GM12878 (cell line): ENCODE measurements at regions not wholly inside any gene's neighbourhood (a gene's known extent, or its start where the extent isn't known, plus 50 kb on each side); places are given as distances from the start of the nearest gene placed in this dataset.

Experiments
- ATAC-seq: fragments of 200-7000 bp; cut with Tn5 transposase; 3 replicates; pipeline ENCODE4 v1.9.1; 2020; ENCODE audit warnings: mild to moderate bottlenecking, moderate library complexity
- BruUV-seq: library from RNA; stranded (reverse); fragments of 400-500 nt; replicated peaks from 2 replicates; lab custom pipeline; 2021; lab: Mats Ljungman, UMichigan
- CTCF ChIA-PET: fragments of 300-600 bp; sonication (Branson Sonifier 250); formaldehyde crosslinking; extraction: SDS; loops from one replicate; lab custom pipeline; 2021; ENCODE audit warnings: inconsistent platforms; lab: Yijun Ruan, JAX
- POLR2A ChIA-PET: fragments of 350-600 bp; formaldehyde crosslinking; extraction: SDS; loops from one replicate; lab custom pipeline; 2021; ENCODE audit warnings: inconsistent platforms; lab: Charles Lee
- RAD21 ChIA-PET: fragments of 300-600 bp; sonication (Branson Sonifier 250); formaldehyde crosslinking; loops from one replicate; lab custom pipeline; 2023; ENCODE audit warnings: antibody characterized with exemption; ENCODE audit not compliant: unreplicated experiment; lab: Charles Lee
- SMC1A ChIA-PET: fragments of 300-600 bp; sonication (Branson Sonifier 250); formaldehyde crosslinking; loops from one replicate; lab custom pipeline; 2023; ENCODE audit not compliant: unreplicated experiment, uncharacterized antibody; lab: Charles Lee
- DNase-seq: peaks from one replicate; pipeline ENCODE4 v3.0.0-alpha.2; 2011; ENCODE audit warnings: low read depth, low spot score
- FAIRE-seq: peaks from 3 replicates; lab custom pipeline; 2011; peaks lifted over from hg19 to GRCh38; lab: Jason Lieb, UNC
- H2AFZ ChIP-seq: 2 replicates; pipeline ENCODE4 v1.6.0; 2011; ENCODE audit warnings: low read depth, low read length, control low read depth; ENCODE audit not compliant: control insufficient read depth
- H3K27ac ChIP-seq: 2 replicates; pipeline ENCODE4 v1.5.1; 2011; ENCODE audit warnings: control low read depth; ENCODE audit not compliant: control insufficient read depth, insufficient read depth
- H3K27me3 ChIP-seq, 2 experiments: replicated peaks in 1 of 2; 2 replicates each; pipeline versions ENCODE4 v1.6.0 to v1.6.1; 2011; ENCODE audit warnings: low read length in 1 of 2; ENCODE audit not compliant: control insufficient read depth in 2 of 2, insufficient read depth in 2 of 2
- H3K36me3 ChIP-seq, 2 experiments: 2 replicates each; pipeline ENCODE4 v1.5.1; 2011; ENCODE audit warnings: low read length in 1 of 2; ENCODE audit not compliant: control insufficient read depth in 2 of 2, insufficient read depth in 2 of 2
- H3K4me1 ChIP-seq: 2 replicates; pipeline ENCODE4 v1.6.1; 2011; ENCODE audit warnings: mild to moderate bottlenecking, low read length, moderate library complexity, mixed read lengths; ENCODE audit not compliant: control insufficient read depth, insufficient read depth
- H3K4me2 ChIP-seq: 2 replicates; pipeline ENCODE4 v1.6.0; 2011; ENCODE audit warnings: control low read depth; ENCODE audit not compliant: control insufficient read depth, insufficient read depth
- H3K4me3 ChIP-seq: fragments of 200-600 bp; sonication (generic); 2 replicates; pipeline ENCODE4 v1.5.1; 2016
- H3K79me2 ChIP-seq: 2 replicates; pipeline ENCODE4 v1.6.0; 2011; ENCODE audit warnings: low read length; ENCODE audit not compliant: control insufficient read depth, insufficient read depth
- H3K9ac ChIP-seq: 2 replicates; pipeline ENCODE4 v1.8.0; 2011; ENCODE audit warnings: low read length, control low read depth, mixed read lengths; ENCODE audit not compliant: control insufficient read depth, insufficient read depth
- H3K9me3 ChIP-seq: replicated peaks from 3 replicates; pipeline ENCODE4 v1.5.1; 2011; ENCODE audit warnings: mild to moderate bottlenecking, low read length; ENCODE audit not compliant: control insufficient read depth, insufficient read depth
- H4K20me1 ChIP-seq: 2 replicates; pipeline ENCODE4 v1.6.0; 2011; ENCODE audit not compliant: control insufficient read depth, insufficient read depth
- MEF2A ChIP-seq: IDR thresholded peaks from 2 replicates; pipeline ENCODE4 v1.6.1; 2011; ENCODE audit warnings: low read depth, mild to moderate bottlenecking, low read length, moderate library complexity; ENCODE audit not compliant: insufficient read depth
- PKNOX1 ChIP-seq: fragments of 450-650 bp; IDR thresholded peaks from 2 replicates; pipeline ENCODE4 v1.6.1; 2016; ENCODE audit warnings: mild to moderate bottlenecking
- RBBP5 ChIP-seq: fragments of 200-600 bp; sonication (generic); conservative IDR thresholded peaks from 2 replicates; pipeline ENCODE4 v1.6.1; 2016
- WRNIP1 ChIP-seq: IDR thresholded peaks from 2 replicates; pipeline ENCODE4 v1.6.1; 2011; ENCODE audit warnings: low read depth, low read length, improper control_type of control experiment, borderline replicate concordance
- whole genome bisulfite sequencing: methylation state at CpG from one replicate; pipeline ENCODE4 v1.1.6; 2016; ENCODE audit warnings: low lambda C conversion rate; ENCODE audit not compliant: insufficient replicate concordance, insufficient coverage; ENCODE audit errors: missing lambda C conversion rate; 5-methylcytosine and 5-hydroxymethylcytosine counted together
- in situ Hi-C: fragments of 300-500 bp; cut with MboI; formaldehyde crosslinking; loops from 9 replicates; pipeline ENCODE4 v1.14.3; 2018; ENCODE audit warnings: mixed read lengths
- intact Hi-C: fragments of 100-400 bp; cut with micrococcal nuclease; formaldehyde crosslinking; loops from one replicate; pipeline ENCODE4 v1.14.2; 2022; ENCODE audit not compliant: unreplicated experiment

- Histone ChIP-seq H2AFZ (no peak overlapping the region), H3K4me1 (no peaks in the 10 kb centered on the region), H3K4me2 (no peak overlapping the region), H3K4me3 (no peak overlapping the region), H3K9me3 (peaks cover 4% of the 10 kb centered on the region), H3K27ac (no peak overlapping the region), H4K20me1 (no peaks in the 10 kb centered on the region), H3K79me2 (no peaks in the 10 kb centered on the region), H3K36me3 (no peaks in the 10 kb centered on the region), H3K9ac (no peak overlapping the region), H3K27me3 (peaks cover 0 to 2% of the 10 kb centered on the region in 2 experiments; a peak in 2 of 4 replicates)
- 41% methylated on average over 5 of the region's 5 CpGs for WGBS
- BruUV-seq, result no TSS peak
- DNase-seq (no peak), FAIRE-seq (no peak), ATAC-seq (no peak)
- in situ Hi-C loops, result no loop called here
- ChIA-PET CTCF (interaction anchor here (1.8 kb wide), 1 partner anchor 204 kb away, joined by 6 read pairs; no protein-coding TSS in a partner anchor), RAD21 (no interaction called here), POLR2A (no interaction called here), SMC1A (no interaction called here)
- TF ChIP-seq MEF2A (no peak), PKNOX1 (0 out of 2 replicates have a peak, but pooled peaks have one; percentile 25), RBBP5 (no peak)
- intact Hi-C loops, result no loop called here
These were observed 149.9 kb downstream of the LMLN start for GRCh38 chr3:198109883-198110282.

DNA sequence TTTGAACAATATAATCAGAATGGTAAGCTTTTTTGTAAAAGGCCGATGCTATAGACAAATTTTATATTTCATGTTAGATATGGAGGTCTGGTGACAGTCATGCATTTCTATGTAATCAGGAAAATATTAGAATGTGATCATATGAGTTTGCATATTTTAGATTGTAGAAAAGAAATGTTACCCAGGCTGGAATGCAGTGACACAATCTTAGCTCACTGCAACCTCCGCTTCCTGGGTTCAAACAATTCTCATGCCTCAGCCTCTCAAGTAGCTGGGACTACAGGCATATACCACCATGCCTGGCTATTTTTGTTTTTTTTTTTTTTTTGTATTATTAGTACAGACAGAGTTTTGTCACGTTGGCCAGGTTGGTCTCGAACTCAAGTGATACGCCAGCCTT lies 152.0 kb downstream of the LMLN start:
- no peak overlapping the region for H3K9ac ChIP-seq
- ChIA-PET SMC1A (interaction anchor here (1.1 kb wide), 1 partner anchor 29 kb away, joined by 3 read pairs; no protein-coding TSS in a partner anchor), POLR2A (no interaction called here), CTCF (interaction anchor here (0.6 to 1.0 kb wide), 2 partner anchors 22 to 169 kb away, joined by 3 read pairs; no protein-coding TSS in a partner anchor), RAD21 (no interaction called here)
- H3K9me3 ChIP-seq, result no peaks in the 10 kb centered on the region; the same call in 1 of the 3 replicates
- H3K27ac ChIP-seq, result no peak overlapping the region
- H3K4me3 ChIP-seq, result no peak overlapping the region
- ATAC-seq, result no peak
- no peak overlapping the region for H2AFZ ChIP-seq
- 54% methylated on average over 5 of the region's 5 CpGs for WGBS
- no peak for TF ChIP-seq WRNIP1
- no peak for DNase-seq
- no peaks in the 10 kb centered on the region for H3K4me1 ChIP-seq
- in situ Hi-C loops, result no loop called here
- intact Hi-C loops, result no loop called here
- no peaks in the 10 kb centered on the region for H4K20me1 ChIP-seq
- H3K4me2 ChIP-seq, result no peak overlapping the region
- H3K36me3 ChIP-seq, result no peaks in the 10 kb centered on the region
- no TSS peak for BruUV-seq
- no peak for FAIRE-seq
- peaks cover 0 to 2% of the 10 kb centered on the region in 2 experiments; a peak in 2 of 4 replicates for H3K27me3 ChIP-seq
- H3K79me2 ChIP-seq, result no peaks in the 10 kb centered on the region
